Ascending aorta (tissue), 2 donors: ENCODE measurements at regions not wholly inside any gene's neighbourhood (a gene's known extent, or its start where the extent isn't known, plus 50 kb on each side); places are given as distances from the start of the nearest gene placed in this dataset.
"Not testable (repeated sequence)": the region's sequence is repeated elsewhere in the genome, so short reads cannot be mapped to it uniquely, and the experiment has no call there.

Experiments
- DNase-seq, 2 donors: peaks; one replicate each; pipeline ENCODE4 v3.0.0-alpha.2; 2019; ENCODE audit warnings: low spot score in 2 of 2
- H3K27ac ChIP-seq, 2 donors: fragments of 200-600 bp; sonication (generic); one replicate each; pipeline ENCODE4 v1.5.1; 2016 to 2017; ENCODE audit warnings: mild to moderate bottlenecking in 1 of 2
- H3K27me3 ChIP-seq: fragments of 200-600 bp; sonication (generic); one replicate; pipeline ENCODE4 v1.5.1; 2017
- H3K36me3 ChIP-seq, 2 donors: fragments of 200-600 bp; sonication (generic); one replicate each; pipeline ENCODE4 v1.5.1; 2016
- H3K4me1 ChIP-seq, 2 donors: fragments of 200-600 bp; sonication (generic); one replicate each; pipeline ENCODE4 v1.5.1; 2016 to 2017; ENCODE audit warnings: mild to moderate bottlenecking in 1 of 2
- H3K4me3 ChIP-seq, 2 donors: fragments of 200-600 bp; sonication (generic); one replicate each; pipeline ENCODE4 v1.5.1; 2016 to 2017; ENCODE audit warnings: mild to moderate bottlenecking in 1 of 2
- H3K9me3 ChIP-seq, 2 donors: fragments of 200-600 bp; sonication (generic); one replicate each; pipeline ENCODE4 v1.5.1; 2016
- CTCF ChIP-seq, 3 experiments: fragments of 200-600 bp in 2 of 3; fragments of 450-650 bp in 1 of 3; sonication (generic) in 2 of 3; IDR thresholded peaks; one replicate each; pipeline ENCODE4 v1.5.1; 2016 to 2019; ENCODE audit warnings: antibody characterized with exemption in 3 of 3, mild to moderate bottlenecking in 1 of 3, moderate library complexity in 1 of 3
- intact Hi-C: fragments of 100-400 bp; cut with DNase I; formaldehyde crosslinking; loops from one replicate; pipeline ENCODE4 v1.15.1; 2023

- H3K27me3 ChIP-seq, result no peaks in the 10 kb centered on the region
- no peaks in the 10 kb centered on the region for H3K4me1 ChIP-seq
- intact Hi-C loops, result no loop called here
- TF ChIP-seq CTCF (IDR thresholded peaks at IDR 0.05), result no peak
- no peak overlapping the region for H3K4me3 ChIP-seq
- H3K27ac ChIP-seq, result no peak overlapping the region
- peaks cover 0 to 6% of the 10 kb centered on the region in 2 donors for H3K9me3 ChIP-seq
- H3K36me3 ChIP-seq, result no peaks in the 10 kb centered on the region
- DNase-seq, result no peak
Observed at GRCh38 chr4:115515772-115516171, 402.4 kb upstream of the NDST4 start.

- no peak overlapping the region for H3K27ac ChIP-seq
- intact Hi-C loops, result no loop called here
- no peaks in the 10 kb centered on the region for H3K4me1 ChIP-seq
- H3K27me3 ChIP-seq, result no peaks in the 10 kb centered on the region
- no peak overlapping the region for H3K4me3 ChIP-seq
- no peak for DNase-seq
- peaks cover 0 to 5% of the 10 kb centered on the region in 2 donors for H3K9me3 ChIP-seq
- no peak for TF ChIP-seq CTCF (IDR thresholded peaks at IDR 0.05)
- no peaks in the 10 kb centered on the region for H3K36me3 ChIP-seq
Observed at GRCh38 chr4:115515366-115515765, 401.9 kb upstream of the NDST4 start.

- no peaks in the 10 kb centered on the region for H3K36me3 ChIP-seq
- TF ChIP-seq CTCF (IDR thresholded peaks at IDR 0.05), result no peak
- H3K27ac ChIP-seq, result no peak overlapping the region
- H3K27me3 ChIP-seq, result no peaks in the 10 kb centered on the region
- H3K9me3 ChIP-seq, result no peaks in the 10 kb centered on the region
- no peaks in the 10 kb centered on the region for H3K4me1 ChIP-seq
- intact Hi-C loops, result no loop called here
- no peak overlapping the region for H3K4me3 ChIP-seq
- no peak for DNase-seq
Observed at GRCh38 chr4:115514675-115515074, 401.3 kb upstream of the NDST4 start.

- no peak for TF ChIP-seq CTCF (IDR thresholded peaks at IDR 0.05)
- Histone ChIP-seq H3K4me1 (no peaks in the 10 kb centered on the region), H3K36me3 (no peaks in the 10 kb centered on the region), H3K9me3 (no peaks in the 10 kb centered on the region), H3K27ac (no peak overlapping the region), H3K27me3 (no peaks in the 10 kb centered on the region), H3K4me3 (no peak overlapping the region)
- intact Hi-C loops, result no loop called here
- no peak for DNase-seq
Observed at GRCh38 chr4:115505326-115505725, 391.9 kb upstream of the NDST4 start.

GRCh38 chr4:115501656-115502055, 388.2 kb upstream of the NDST4 start:
- intact Hi-C loops, result no loop called here

GRCh38 chr4:115493770-115494169, 380.4 kb upstream of the NDST4 start:
- H3K4me1 ChIP-seq, DNase-seq, H3K36me3 ChIP-seq, H3K27me3 ChIP-seq, H3K9me3 ChIP-seq, H3K4me3 ChIP-seq, H3K27ac ChIP-seq, intact Hi-C loops: not testable (repeated sequence)

More at GRCh38 chr4:115501656-115502055, 388.2 kb upstream of the NDST4 start:
- Histone ChIP-seq H3K4me1 (no peaks in the 10 kb centered on the region), H3K27ac (no peak overlapping the region), H3K36me3 (no peaks in the 10 kb centered on the region), H3K9me3 (no peaks in the 10 kb centered on the region), H3K27me3 (no peaks in the 10 kb centered on the region), H3K4me3 (no peak overlapping the region)
- DNase-seq, result no peak
- TF ChIP-seq CTCF (IDR thresholded peaks at IDR 0.05), result no peak
